DOHH2 (cell line): ENCODE measurements at regions not wholly inside any gene's neighbourhood (a gene's known extent, or its start where the extent isn't known, plus 50 kb on each side); places are given as distances from the start of the nearest gene placed in this dataset.

Experiments used
- H3F3A ChIP-seq: fragments of 200-600 bp; sonication (generic), shearing (Covaris generic); 2 replicates; pipeline ENCODE4 v1.6.0; 2016; ENCODE audit warnings: antibody characterized with exemption, mild to moderate bottlenecking; ENCODE audit not compliant: control insufficient read depth, insufficient read depth
- H3K27ac ChIP-seq: fragments of 200-600 bp; sonication (generic); 2 replicates; pipeline ENCODE4 v1.5.1; 2014; ENCODE audit warnings: low read depth, mild to moderate bottlenecking, low read length, moderate library complexity
- H3K27me3 ChIP-seq: fragments of 200-600 bp; sonication (generic); 2 replicates; pipeline ENCODE4 v1.6.1; 2014; ENCODE audit warnings: mild to moderate bottlenecking, low read length, mixed read lengths; ENCODE audit not compliant: control insufficient read depth
- H3K36me3 ChIP-seq: fragments of 200-600 bp; sonication (generic); 2 replicates; pipeline ENCODE4 v1.6.1; 2014; ENCODE audit warnings: mild to moderate bottlenecking, low read length, moderate library complexity, mixed read lengths; ENCODE audit not compliant: control insufficient read depth
- H3K4me1 ChIP-seq: fragments of 200-600 bp; sonication (generic); 2 replicates; pipeline ENCODE4 v1.6.1; 2014; ENCODE audit warnings: mild to moderate bottlenecking, low read length, mixed read lengths; ENCODE audit not compliant: control insufficient read depth
- H3K4me2 ChIP-seq: fragments of 200-600 bp; sonication (generic); 2 replicates; pipeline ENCODE4 v1.6.0; 2014; ENCODE audit warnings: mild to moderate bottlenecking, low read length, moderate library complexity
- H3K4me3 ChIP-seq: fragments of 200-600 bp; sonication (generic); 2 replicates; pipeline ENCODE4 v1.5.1; 2014; ENCODE audit warnings: mild to moderate bottlenecking, low read length, mixed read lengths
- H3K79me2 ChIP-seq: fragments of 200-600 bp; sonication (generic); 2 replicates; pipeline ENCODE4 v1.6.1; 2014; ENCODE audit warnings: mild to moderate bottlenecking, low read length, mixed read lengths; ENCODE audit not compliant: control insufficient read depth
- H3K9me2 ChIP-seq: fragments of 200-600 bp; sonication (generic); replicated peaks from 2 replicates; pipeline ENCODE4 v1.6.1; 2014; ENCODE audit warnings: mild to moderate bottlenecking, low read length, mixed read lengths; ENCODE audit not compliant: control insufficient read depth
- H3K9me3 ChIP-seq: fragments of 200-600 bp; sonication (generic); 2 replicates; pipeline ENCODE4 v1.6.1; 2014; ENCODE audit warnings: antibody characterized with exemption, low read length, mixed read lengths; ENCODE audit not compliant: control insufficient read depth, insufficient read depth
- H4K20me1 ChIP-seq: fragments of 200-600 bp; sonication (generic); 2 replicates; pipeline ENCODE4 v1.6.0; 2014; ENCODE audit warnings: low read depth, mild to moderate bottlenecking, antibody characterized with exemption, low read length, moderate library complexity; ENCODE audit not compliant: control insufficient read depth, insufficient read depth
- EZH2phosphoT487 ChIP-seq: fragments of 200-600 bp; sonication (generic); IDR thresholded peaks from 2 replicates; pipeline ENCODE4 v1.6.1; 2017; ENCODE audit warnings: borderline replicate concordance, mild to moderate bottlenecking, antibody characterized with exemption, low read length, moderate library complexity, mixed read lengths
- TF ChIP-seq, protein P1 (sequence below): fragments of 200-600 bp; sonication (generic); IDR thresholded peaks from one replicate; pipeline ENCODE4 v1.5.1; 2014; ENCODE audit warnings: antibody characterized with exemption, mild to moderate bottlenecking, low read depth, low read length; ENCODE audit not compliant: poor library complexity, severe bottlenecking

DNA sequence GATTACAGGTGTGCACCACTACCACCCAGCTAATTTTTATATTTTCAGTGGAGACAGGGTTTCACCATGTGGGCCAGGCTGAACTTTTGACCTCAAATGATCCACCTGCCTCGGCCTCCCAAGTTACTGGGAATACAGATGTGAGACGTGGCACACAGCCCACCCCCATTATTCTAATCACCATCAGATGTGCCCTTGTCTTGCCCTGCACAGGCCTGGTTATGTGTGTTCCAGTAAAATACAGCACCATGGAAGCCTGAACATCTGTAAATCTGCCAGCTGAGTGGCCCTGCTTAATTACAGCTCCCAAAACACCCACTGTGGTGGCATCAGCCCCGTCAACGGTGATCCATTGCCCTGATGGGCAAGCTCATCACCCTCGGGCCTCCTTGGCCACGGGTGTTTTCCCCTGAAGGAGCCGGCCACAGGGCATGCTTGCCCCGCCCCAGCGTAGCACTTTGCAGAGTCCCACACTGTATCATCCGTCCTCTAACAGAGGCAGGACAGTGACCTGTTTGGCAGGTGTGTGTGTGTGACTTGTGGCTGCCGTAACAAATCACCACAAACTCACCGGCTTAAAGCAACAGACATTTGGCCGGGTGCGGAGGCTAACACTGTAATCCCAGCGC, 74.5 kb downstream of the RBFOX3 start:
- Histone ChIP-seq H3K27ac (no peak overlapping the region), H3K4me2 (no peak overlapping the region), H3K9me3 (no peaks in the 10 kb centered on the region), H3K36me3 (no peaks in the 10 kb centered on the region), H3K9me2 (no peaks in the 10 kb centered on the region), H3K4me1 (no peaks in the 10 kb centered on the region), H3F3A (no peaks in the 10 kb centered on the region), H3K4me3 (no peak overlapping the region), H4K20me1 (no peaks in the 10 kb centered on the region), H3K27me3 (no peaks in the 10 kb centered on the region), H3K79me2 (no peaks in the 10 kb centered on the region)
- TF ChIP-seq EZH2phosphoT487 = no peak
- TF ChIP-seq, protein P1, sequence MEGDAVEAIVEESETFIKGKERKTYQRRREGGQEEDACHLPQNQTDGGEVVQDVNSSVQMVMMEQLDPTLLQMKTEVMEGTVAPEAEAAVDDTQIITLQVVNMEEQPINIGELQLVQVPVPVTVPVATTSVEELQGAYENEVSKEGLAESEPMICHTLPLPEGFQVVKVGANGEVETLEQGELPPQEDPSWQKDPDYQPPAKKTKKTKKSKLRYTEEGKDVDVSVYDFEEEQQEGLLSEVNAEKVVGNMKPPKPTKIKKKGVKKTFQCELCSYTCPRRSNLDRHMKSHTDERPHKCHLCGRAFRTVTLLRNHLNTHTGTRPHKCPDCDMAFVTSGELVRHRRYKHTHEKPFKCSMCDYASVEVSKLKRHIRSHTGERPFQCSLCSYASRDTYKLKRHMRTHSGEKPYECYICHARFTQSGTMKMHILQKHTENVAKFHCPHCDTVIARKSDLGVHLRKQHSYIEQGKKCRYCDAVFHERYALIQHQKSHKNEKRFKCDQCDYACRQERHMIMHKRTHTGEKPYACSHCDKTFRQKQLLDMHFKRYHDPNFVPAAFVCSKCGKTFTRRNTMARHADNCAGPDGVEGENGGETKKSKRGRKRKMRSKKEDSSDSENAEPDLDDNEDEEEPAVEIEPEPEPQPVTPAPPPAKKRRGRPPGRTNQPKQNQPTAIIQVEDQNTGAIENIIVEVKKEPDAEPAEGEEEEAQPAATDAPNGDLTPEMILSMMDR = no peak

DNA sequence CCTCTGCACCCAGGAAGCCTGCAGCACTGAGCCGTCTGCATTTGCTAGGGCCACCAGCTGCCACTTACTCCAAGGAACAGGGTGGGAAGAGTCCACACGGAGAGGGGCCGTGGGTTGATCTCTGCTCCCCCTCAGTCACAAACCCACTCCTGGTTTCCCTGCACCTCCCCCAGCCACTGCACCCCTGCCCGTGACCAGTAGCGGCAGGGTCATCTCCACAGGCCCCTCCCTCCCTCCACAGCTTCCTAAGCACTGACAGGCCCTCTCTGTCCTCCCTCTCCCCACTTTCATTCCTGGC, 75.2 kb downstream of the RBFOX3 start:
- no peak overlapping the region for H3K4me3 ChIP-seq
- no peaks in the 10 kb centered on the region for H3K9me3 ChIP-seq
- H4K20me1 ChIP-seq = no peaks in the 10 kb centered on the region
- no peak for TF ChIP-seq EZH2phosphoT487
- TF ChIP-seq, protein P1 = no peak
- H3K79me2 ChIP-seq = no peaks in the 10 kb centered on the region
- H3K27ac ChIP-seq = no peak overlapping the region
- H3K27me3 ChIP-seq = no peaks in the 10 kb centered on the region
- H3K36me3 ChIP-seq = no peaks in the 10 kb centered on the region
- H3F3A ChIP-seq = no peaks in the 10 kb centered on the region
- no peaks in the 10 kb centered on the region for H3K9me2 ChIP-seq
- H3K4me1 ChIP-seq = no peaks in the 10 kb centered on the region
- H3K4me2 ChIP-seq = no peak overlapping the region

- TF ChIP-seq EZH2phosphoT487 = no peak
- TF ChIP-seq, protein P1 = no peak
- H3K4me3 ChIP-seq = no peak overlapping the region
- H3K4me2 ChIP-seq = no peak overlapping the region
- H3K9me3 ChIP-seq = no peaks in the 10 kb centered on the region
- H3K36me3 ChIP-seq = no peaks in the 10 kb centered on the region
- H3K27me3 ChIP-seq = no peaks in the 10 kb centered on the region
- no peaks in the 10 kb centered on the region for H3F3A ChIP-seq
- no peak overlapping the region for H3K27ac ChIP-seq
- no peaks in the 10 kb centered on the region for H3K79me2 ChIP-seq
- no peaks in the 10 kb centered on the region for H4K20me1 ChIP-seq
- H3K9me2 ChIP-seq = no peaks in the 10 kb centered on the region
- no peaks in the 10 kb centered on the region for H3K4me1 ChIP-seq
Measured at GRCh38 chr17:79534851-79535727, 75.8 kb downstream of the RBFOX3 start.
